ENCODE measurements at regions not wholly inside any gene's neighbourhood (a gene's known extent, or its start where the extent isn't known, plus 50 kb on each side); places are given as distances from the start of the nearest gene placed in this dataset.

DNA sequence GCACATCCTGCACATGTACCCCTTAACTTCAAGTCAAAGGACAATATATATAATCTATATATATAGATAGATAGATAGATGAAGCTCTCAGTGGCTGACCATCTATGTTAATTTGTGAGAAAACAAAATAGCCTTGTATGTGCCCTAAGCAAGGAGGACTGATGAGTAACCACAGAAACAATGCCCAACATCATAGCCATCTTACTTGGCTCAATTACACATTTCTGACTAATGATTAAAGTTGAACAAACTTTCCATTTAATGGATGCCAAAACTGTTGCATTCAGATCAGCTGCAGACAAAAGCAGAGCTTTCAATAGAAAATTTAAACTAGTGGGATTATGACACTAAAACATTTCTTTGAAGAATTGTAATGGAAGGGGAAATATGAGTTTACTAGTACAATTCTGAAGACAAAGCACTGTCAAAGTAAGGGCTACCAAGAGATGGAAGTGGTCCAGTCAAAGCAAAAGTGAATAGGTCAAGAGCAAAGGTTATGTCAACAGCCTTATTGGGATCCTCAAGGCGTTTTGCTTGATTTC is 1188.2 kb upstream of the RAG2 start:
- TF ChIP-seq, protein P1, sequence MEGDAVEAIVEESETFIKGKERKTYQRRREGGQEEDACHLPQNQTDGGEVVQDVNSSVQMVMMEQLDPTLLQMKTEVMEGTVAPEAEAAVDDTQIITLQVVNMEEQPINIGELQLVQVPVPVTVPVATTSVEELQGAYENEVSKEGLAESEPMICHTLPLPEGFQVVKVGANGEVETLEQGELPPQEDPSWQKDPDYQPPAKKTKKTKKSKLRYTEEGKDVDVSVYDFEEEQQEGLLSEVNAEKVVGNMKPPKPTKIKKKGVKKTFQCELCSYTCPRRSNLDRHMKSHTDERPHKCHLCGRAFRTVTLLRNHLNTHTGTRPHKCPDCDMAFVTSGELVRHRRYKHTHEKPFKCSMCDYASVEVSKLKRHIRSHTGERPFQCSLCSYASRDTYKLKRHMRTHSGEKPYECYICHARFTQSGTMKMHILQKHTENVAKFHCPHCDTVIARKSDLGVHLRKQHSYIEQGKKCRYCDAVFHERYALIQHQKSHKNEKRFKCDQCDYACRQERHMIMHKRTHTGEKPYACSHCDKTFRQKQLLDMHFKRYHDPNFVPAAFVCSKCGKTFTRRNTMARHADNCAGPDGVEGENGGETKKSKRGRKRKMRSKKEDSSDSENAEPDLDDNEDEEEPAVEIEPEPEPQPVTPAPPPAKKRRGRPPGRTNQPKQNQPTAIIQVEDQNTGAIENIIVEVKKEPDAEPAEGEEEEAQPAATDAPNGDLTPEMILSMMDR (IDR thresholded peaks at IDR 0.05) = no peak
- no peak for TF ChIP-seq POLR2AphosphoS5 (IDR thresholded peaks at IDR 0.05)

Measured in stomach (tissue), 4 donors.